ENCODE measurements at regions not wholly inside any gene's neighbourhood (a gene's known extent, or its start where the extent isn't known, plus 50 kb on each side); places are given as distances from the start of the nearest gene placed in this dataset.

DNA sequence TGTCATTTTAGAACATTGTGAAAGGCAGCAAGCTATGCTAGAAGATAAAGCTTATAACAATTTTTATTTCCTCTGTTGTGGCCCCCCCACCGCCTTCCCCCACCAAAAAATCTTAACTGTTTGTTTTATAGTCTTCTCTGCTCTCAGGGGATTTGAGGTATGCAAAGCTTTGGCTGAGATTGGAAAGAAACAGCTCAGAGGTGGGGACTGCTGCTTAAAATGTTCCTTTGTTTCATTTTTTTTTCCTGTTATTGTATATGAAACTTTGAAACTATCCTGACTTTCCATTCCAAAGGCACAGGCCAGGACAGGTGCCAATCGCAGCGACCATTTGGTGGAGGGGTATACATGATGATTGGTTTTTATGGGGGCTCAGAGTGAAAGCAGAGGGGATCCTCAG, 114.7 kb upstream of the PHACTR1 start:
- Histone ChIP-seq H3K27me3 (replicated peaks in 1 of 4; ENCODE audit: control extremely low read depth in 1 of 4, control insufficient read depth in 3 of 4, insufficient read depth in 4 of 4, low read length in 3 of 4) (peaks cover 0 to 6% (median 2%) of the 10 kb centered on the region in 4 experiments), H3K36me3 (replicated peaks in 1 of 2; ENCODE audit: control extremely low read depth in 1 of 2, control insufficient read depth in 1 of 2, extremely low read depth in 1 of 2, insufficient read depth in 2 of 2, low read length in 1 of 2) (no peaks in the 10 kb centered on the region), H2AFZ (ENCODE audit: insufficient read depth, low read depth, low read length, poor library complexity, severe bottlenecking) (no peak overlapping the region), H4K20me1 (ENCODE audit: control insufficient read depth, insufficient read depth, low read length, poor library complexity, severe bottlenecking) (no peaks in the 10 kb centered on the region), H3K4me2 (replicated peaks; ENCODE audit: low read depth, low read length, poor library complexity, severe bottlenecking) (peak overlapping the region; percentile 28), H3K79me2 (ENCODE audit: control insufficient read depth, insufficient read depth, low read length) (no peaks in the 10 kb centered on the region), H3K9me3 (ENCODE audit: control extremely low read depth in 1 of 3, control insufficient read depth in 2 of 3, insufficient read depth in 1 of 3, low read length in 2 of 3) (no peaks in the 10 kb centered on the region), H3K4me3 (ENCODE audit: control extremely low read depth in 1 of 5, extremely low read depth in 1 of 5, insufficient read depth in 1 of 5, low read depth in 2 of 5, low read length in 4 of 5) (no peak overlapping the region), H3K4me1 (ENCODE audit: control insufficient read depth in 2 of 2, insufficient read depth in 2 of 2, low read length in 2 of 2) (peaks cover 12 to 17% of the 10 kb centered on the region in 2 donors), H3K27ac (ENCODE audit: low read length in 2 of 2) (no peak overlapping the region), H3K9ac (ENCODE audit: low read length) (no peak overlapping the region)
- ChIA-PET POLR2A (interaction anchor here (0.7 kb wide), 1 partner anchor 302 kb away, joined by 4 read pairs; no protein-coding TSS in a partner anchor), CTCF (interaction anchor here (0.5 to 3.4 kb wide), 3 partner anchors 8 to 946 kb away, joined by 3 to 16 read pairs (median 3); no protein-coding TSS in a partner anchor)
- H3K9me3 Mint-ChIP-seq (ENCODE audit: insufficient read depth) = no peaks in the 10 kb centered on the region
- peaks cover 7% of the 10 kb centered on the region for H3K27me3 Mint-ChIP-seq
- H3K4me3 Mint-ChIP-seq = peak overlapping the region; percentile 27
- H3K4me1 Mint-ChIP-seq = peaks cover 25% of the 10 kb centered on the region
- H3K27ac Mint-ChIP-seq = no peak overlapping the region
- no peak for TF ChIP-seq EZH2 (IDR thresholded peaks at IDR 0.05; ENCODE audit: borderline replicate concordance, insufficient read depth, low read depth, low read length, poor library complexity, severe bottlenecking)
- TF ChIP-seq, protein P1, sequence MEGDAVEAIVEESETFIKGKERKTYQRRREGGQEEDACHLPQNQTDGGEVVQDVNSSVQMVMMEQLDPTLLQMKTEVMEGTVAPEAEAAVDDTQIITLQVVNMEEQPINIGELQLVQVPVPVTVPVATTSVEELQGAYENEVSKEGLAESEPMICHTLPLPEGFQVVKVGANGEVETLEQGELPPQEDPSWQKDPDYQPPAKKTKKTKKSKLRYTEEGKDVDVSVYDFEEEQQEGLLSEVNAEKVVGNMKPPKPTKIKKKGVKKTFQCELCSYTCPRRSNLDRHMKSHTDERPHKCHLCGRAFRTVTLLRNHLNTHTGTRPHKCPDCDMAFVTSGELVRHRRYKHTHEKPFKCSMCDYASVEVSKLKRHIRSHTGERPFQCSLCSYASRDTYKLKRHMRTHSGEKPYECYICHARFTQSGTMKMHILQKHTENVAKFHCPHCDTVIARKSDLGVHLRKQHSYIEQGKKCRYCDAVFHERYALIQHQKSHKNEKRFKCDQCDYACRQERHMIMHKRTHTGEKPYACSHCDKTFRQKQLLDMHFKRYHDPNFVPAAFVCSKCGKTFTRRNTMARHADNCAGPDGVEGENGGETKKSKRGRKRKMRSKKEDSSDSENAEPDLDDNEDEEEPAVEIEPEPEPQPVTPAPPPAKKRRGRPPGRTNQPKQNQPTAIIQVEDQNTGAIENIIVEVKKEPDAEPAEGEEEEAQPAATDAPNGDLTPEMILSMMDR (IDR thresholded peaks at IDR 0.05) = no peak
- DNase-seq = no peak
- WGBS (ENCODE audit: insufficient coverage) = 47% methylated on average over 2 of the region's 3 CpGs
- intact Hi-C loops (cut with micrococcal nuclease) = loop anchor here (5.0 to 10.0 kb wide), 4 partner anchors 237 to 777 kb away; partner anchors contain the start of gene EDN1
- ATAC-seq (ENCODE audit: low read depth) = peak; percentile 50

DNA sequence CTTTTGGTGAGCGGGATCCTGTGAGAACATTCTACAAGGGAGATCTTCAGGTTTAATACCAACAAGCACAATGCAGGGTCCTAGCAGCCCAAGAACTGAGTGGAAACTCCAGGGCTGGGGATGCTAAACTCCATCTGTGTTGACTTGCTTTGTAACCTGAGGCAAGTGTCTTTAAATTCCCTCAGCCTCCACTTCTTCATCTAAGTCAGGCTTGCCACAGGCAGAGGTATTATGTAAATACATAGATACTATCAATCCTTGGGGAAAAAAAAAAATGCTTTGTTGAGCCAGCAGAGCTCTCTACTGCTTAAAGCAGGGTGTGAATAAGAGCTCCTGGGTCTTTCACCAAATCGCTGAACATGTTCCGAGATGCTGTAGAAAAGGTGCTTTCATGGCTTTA, 114.2 kb upstream of the PHACTR1 start:
- CTCF ChIA-PET = interaction anchor here (1.1 to 3.4 kb wide), 5 partner anchors 312 to 951 kb away, joined by 3 to 16 read pairs (median 3); partner anchors contain the start of gene EDN1
- no peak overlapping the region for H3K9ac ChIP-seq (ENCODE audit: low read length)
- peak overlapping the region; percentile 28 for H3K4me2 ChIP-seq (replicated peaks; ENCODE audit: low read depth, low read length, poor library complexity, severe bottlenecking)
- Mint-ChIP-seq H3K27me3 (peaks cover 7% of the 10 kb centered on the region), H3K9me3 (ENCODE audit: insufficient read depth) (no peaks in the 10 kb centered on the region), H3K4me3 (no peak overlapping the region), H3K4me1 (peaks cover 25% of the 10 kb centered on the region), H3K27ac (no peak overlapping the region)
- no peaks in the 10 kb centered on the region for H3K36me3 ChIP-seq (replicated peaks in 1 of 2; ENCODE audit: control extremely low read depth in 1 of 2, control insufficient read depth in 1 of 2, extremely low read depth in 1 of 2, insufficient read depth in 2 of 2, low read length in 1 of 2)
- no peaks in the 10 kb centered on the region for H3K79me2 ChIP-seq (ENCODE audit: control insufficient read depth, insufficient read depth, low read length)
- no peak overlapping the region for H3K27ac ChIP-seq (ENCODE audit: low read length in 2 of 2)
- 95% methylated on average over 2 of the region's 3 CpGs for WGBS (ENCODE audit: insufficient coverage)
- no peak for ATAC-seq (ENCODE audit: low read depth)
- no peak for DNase-seq
- peaks cover 0 to 6% (median 2%) of the 10 kb centered on the region in 4 experiments for H3K27me3 ChIP-seq (replicated peaks in 1 of 4; ENCODE audit: control extremely low read depth in 1 of 4, control insufficient read depth in 3 of 4, insufficient read depth in 4 of 4, low read length in 3 of 4)
- intact Hi-C loops (cut with micrococcal nuclease) = loop anchor here (5.0 to 10.0 kb wide), 4 partner anchors 238 to 778 kb away; partner anchors contain the start of gene EDN1
- H3K9me3 ChIP-seq (ENCODE audit: control extremely low read depth in 1 of 3, control insufficient read depth in 2 of 3, insufficient read depth in 1 of 3, low read length in 2 of 3) = no peaks in the 10 kb centered on the region
- H4K20me1 ChIP-seq (ENCODE audit: control insufficient read depth, insufficient read depth, low read length, poor library complexity, severe bottlenecking) = no peaks in the 10 kb centered on the region
- TF ChIP-seq, protein P1 (IDR thresholded peaks at IDR 0.05) = no peak
- TF ChIP-seq EZH2 (IDR thresholded peaks at IDR 0.05; ENCODE audit: borderline replicate concordance, insufficient read depth, low read depth, low read length, poor library complexity, severe bottlenecking) = no peak
- peaks cover 12 to 17% of the 10 kb centered on the region in 2 donors for H3K4me1 ChIP-seq (ENCODE audit: control insufficient read depth in 2 of 2, insufficient read depth in 2 of 2, low read length in 2 of 2)
- H3K4me3 ChIP-seq (ENCODE audit: control extremely low read depth in 1 of 5, extremely low read depth in 1 of 5, insufficient read depth in 1 of 5, low read depth in 2 of 5, low read length in 4 of 5) = no peak overlapping the region
- no peak overlapping the region for H2AFZ ChIP-seq (ENCODE audit: insufficient read depth, low read depth, low read length, poor library complexity, severe bottlenecking)
- POLR2A ChIA-PET = interaction anchor here (0.7 kb wide), 1 partner anchor 303 kb away, joined by 4 read pairs; no protein-coding TSS in a partner anchor
